BLaER1 (cell line): ENCODE measurements at regions not wholly inside any gene's neighbourhood (a gene's known extent, or its start where the extent isn't known, plus 50 kb on each side); places are given as distances from the start of the nearest gene placed in this dataset.

Source experiments
- H3K27ac ChIP-seq: shearing (Covaris generic); formaldehyde crosslinking; 2 replicates; pipeline ENCODE4 v1.8.1; 2022
- H3K27me3 ChIP-seq: shearing (Covaris generic); formaldehyde crosslinking; 2 replicates; pipeline ENCODE4 v1.8.1; 2022
- H3K36me3 ChIP-seq: shearing (Covaris generic); formaldehyde crosslinking; 2 replicates; pipeline ENCODE4 v1.8.1; 2022
- H3K4me1 ChIP-seq: shearing (Covaris generic); formaldehyde crosslinking; 2 replicates; pipeline ENCODE4 v1.8.1; 2022
- H3K4me2 ChIP-seq: shearing (Covaris generic); formaldehyde crosslinking; 2 replicates; pipeline ENCODE4 v1.8.1; 2022
- H3K4me3 ChIP-seq: shearing (Covaris generic); formaldehyde crosslinking; 2 replicates; pipeline ENCODE4 v1.8.1; 2022
- H3K9ac ChIP-seq: shearing (Covaris generic); formaldehyde crosslinking; 2 replicates; pipeline ENCODE4 v1.8.1; 2022
- H3K9me3 ChIP-seq: shearing (Covaris generic); formaldehyde crosslinking; 2 replicates; pipeline ENCODE4 v1.8.1; 2022
- H4K20me1 ChIP-seq: shearing (Covaris generic); formaldehyde crosslinking; 2 replicates; pipeline ENCODE4 v1.8.1; 2022
- Cebpa-rat ChIP-seq: shearing (Covaris generic); IDR thresholded peaks from 2 replicates; pipeline ENCODE4 v1.8.1; 2022

DNA sequence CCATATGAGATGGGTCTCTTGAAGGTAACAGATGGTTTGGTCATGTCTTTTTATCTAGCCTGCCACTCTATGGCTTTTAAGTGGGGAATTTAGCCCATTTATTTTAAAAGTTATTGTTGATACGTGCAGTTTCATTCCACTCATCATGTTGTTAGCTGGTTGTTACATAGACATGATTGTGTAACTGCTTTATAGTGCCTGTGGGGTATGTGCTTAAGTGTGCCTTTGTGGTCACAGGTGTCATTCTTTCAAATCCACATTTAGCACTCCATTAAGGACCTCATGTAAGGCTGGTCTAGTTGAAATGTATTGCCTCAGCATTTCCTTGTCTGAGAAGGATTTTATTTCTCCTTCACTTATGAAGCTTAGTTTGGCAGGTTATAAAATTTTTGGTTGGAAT lies 263.8 kb upstream of the LUZP2 start:
- no peak for TF ChIP-seq Cebpa-rat
- Histone ChIP-seq H3K27ac (no peak overlapping the region), H3K4me1 (no peaks in the 10 kb centered on the region), H3K4me2 (no peak overlapping the region), H4K20me1 (no peaks in the 10 kb centered on the region), H3K27me3 (no peaks in the 10 kb centered on the region), H3K36me3 (no peaks in the 10 kb centered on the region), H3K9ac (no peak overlapping the region), H3K4me3 (no peak overlapping the region), H3K9me3 (no peaks in the 10 kb centered on the region)

DNA sequence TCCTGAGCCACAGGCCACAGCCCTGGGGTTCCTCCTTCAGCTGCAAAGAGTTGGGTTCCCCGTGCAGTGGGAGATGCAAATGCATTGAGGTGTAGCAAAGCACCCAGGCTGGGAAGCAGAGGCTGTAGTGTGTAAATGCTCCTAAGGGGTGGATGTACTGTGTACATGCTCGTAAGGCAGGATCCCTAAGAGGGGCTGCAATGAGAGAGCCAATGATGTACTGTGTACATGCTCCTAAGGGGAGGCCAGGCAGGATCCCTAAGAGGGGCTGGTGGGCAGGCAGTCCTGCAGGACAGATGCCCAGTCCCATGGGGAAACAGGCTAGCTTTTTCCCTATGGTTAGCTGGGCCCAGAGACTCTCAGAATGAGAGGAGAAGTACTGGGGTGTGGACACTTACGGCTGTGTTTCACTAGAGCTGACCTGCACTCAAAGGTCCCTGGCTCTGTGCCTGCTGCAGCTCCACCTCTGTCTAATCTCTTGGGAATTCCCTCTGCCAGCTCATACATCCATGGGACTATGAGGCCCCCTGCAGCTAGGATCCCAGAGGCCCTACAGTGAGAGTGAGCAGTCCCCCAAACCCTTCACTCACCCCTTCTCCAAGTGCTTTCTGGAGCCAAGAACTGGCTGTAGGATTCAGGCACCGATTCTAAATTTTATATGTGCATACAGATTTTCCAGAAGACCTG lies 261.9 kb upstream of the LUZP2 start:
- Histone ChIP-seq H3K4me1 (no peaks in the 10 kb centered on the region), H3K4me3 (no peak overlapping the region), H4K20me1 (no peaks in the 10 kb centered on the region), H3K9ac (no peak overlapping the region), H3K4me2 (no peak overlapping the region), H3K9me3 (no peaks in the 10 kb centered on the region), H3K36me3 (no peaks in the 10 kb centered on the region), H3K27me3 (no peaks in the 10 kb centered on the region), H3K27ac (no peak overlapping the region)
- TF ChIP-seq Cebpa-rat: no peak

DNA sequence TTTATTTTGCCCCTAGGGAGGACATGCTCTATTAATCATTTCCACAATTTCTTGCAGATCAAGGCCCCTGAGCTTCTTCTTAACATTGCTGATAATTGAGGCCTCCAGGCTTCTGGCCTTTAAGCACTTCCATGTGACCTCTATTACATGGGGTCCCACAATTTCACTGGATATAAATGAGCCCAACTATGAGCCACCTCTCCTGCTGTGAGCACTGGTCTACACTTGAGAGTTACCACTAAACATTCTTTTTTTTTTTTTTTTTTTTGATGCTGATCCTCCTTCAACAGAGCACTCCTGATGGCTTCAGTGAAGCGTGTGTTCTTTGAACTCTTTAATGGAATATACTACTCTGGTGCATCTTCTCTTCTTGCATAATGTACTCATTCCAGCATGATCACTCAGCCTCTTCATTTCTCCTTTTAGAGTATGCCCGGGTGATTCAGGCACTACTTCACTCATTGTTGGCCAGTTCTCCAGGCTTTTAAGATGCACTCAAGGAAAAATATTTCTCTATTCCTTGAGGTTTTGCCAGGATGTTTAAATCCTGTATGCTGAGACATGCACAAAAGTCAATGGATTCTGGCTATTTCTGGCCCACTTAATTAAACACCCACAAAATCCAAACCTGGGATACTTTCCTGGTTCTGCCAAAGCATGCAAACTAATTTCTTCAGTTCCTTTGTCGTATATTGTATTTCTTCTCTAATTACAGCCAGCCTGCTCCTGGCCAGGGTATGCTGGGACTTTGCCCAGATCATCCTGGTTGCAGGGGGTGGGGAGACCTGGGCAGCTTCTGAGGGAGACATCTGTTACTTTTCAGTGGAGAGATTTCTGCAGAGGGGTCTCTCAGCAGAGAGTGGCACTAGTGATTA lies 257.8 kb upstream of the LUZP2 start:
- Histone ChIP-seq H3K27ac (no peak overlapping the region), H3K4me2 (no peak overlapping the region), H3K4me1 (no peaks in the 10 kb centered on the region), H3K9ac (no peak overlapping the region), H4K20me1 (no peaks in the 10 kb centered on the region), H3K9me3 (no peaks in the 10 kb centered on the region), H3K4me3 (no peak overlapping the region), H3K36me3 (no peaks in the 10 kb centered on the region), H3K27me3 (no peaks in the 10 kb centered on the region)
- TF ChIP-seq Cebpa-rat: no peak

DNA sequence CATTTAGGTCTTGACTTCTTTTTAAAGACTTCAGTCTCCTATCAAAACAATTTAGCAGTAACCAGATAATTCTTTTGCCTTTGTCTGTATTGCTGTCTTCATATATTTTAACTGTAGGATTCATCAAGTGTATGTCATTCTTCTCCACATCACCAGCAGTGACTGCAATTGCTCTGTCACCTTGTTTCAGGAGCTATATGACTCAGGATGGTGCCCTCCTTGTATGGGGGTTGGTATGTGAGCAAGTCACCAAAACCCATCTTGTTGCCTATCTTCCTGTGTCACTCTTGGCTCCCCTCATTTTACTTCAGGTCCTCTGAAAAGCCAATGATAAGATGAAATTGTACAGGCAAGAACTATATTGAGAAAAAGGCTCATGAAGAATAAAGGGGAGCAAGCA lies 256.9 kb upstream of the LUZP2 start:
- Histone ChIP-seq H3K9ac (no peak overlapping the region), H3K27ac (no peak overlapping the region), H3K4me3 (no peak overlapping the region), H3K27me3 (no peaks in the 10 kb centered on the region), H3K9me3 (no peaks in the 10 kb centered on the region), H3K4me2 (no peak overlapping the region), H4K20me1 (no peaks in the 10 kb centered on the region), H3K4me1 (no peaks in the 10 kb centered on the region), H3K36me3 (no peaks in the 10 kb centered on the region)
- no peak for TF ChIP-seq Cebpa-rat

DNA sequence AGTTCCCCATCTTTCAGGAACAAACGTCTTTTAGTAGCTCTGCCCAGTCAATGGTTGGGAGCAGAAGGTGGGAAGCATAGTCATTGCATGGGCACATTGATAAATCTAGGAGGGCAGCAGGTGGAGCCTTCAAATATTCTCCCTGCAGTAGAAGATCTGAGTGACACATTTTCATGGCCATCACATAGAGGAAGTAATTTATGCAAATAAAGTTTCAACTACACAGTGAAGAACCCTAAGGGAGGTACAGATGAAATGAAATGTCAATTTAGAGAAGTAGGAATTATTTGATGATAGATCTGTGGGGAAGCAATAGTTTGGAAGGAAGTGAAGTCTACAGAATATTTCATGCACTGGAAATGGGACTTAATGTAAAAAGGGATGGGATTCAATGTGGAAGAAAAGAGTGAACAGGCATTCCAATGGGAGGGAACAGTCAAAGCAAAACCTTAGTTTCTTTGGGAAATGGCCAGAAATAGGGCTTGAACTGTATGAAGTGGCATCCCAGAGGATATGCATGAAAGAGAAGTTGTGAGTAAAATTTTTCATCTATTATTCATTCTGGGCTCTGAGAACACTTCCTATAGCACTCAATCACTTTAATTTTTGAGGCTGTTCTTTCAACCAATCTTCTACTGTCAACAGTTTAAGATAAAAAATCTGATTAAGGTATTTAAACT lies 256.2 kb upstream of the LUZP2 start:
- no peak for TF ChIP-seq Cebpa-rat
- Histone ChIP-seq H4K20me1 (no peaks in the 10 kb centered on the region), H3K4me3 (no peak overlapping the region)

DNA sequence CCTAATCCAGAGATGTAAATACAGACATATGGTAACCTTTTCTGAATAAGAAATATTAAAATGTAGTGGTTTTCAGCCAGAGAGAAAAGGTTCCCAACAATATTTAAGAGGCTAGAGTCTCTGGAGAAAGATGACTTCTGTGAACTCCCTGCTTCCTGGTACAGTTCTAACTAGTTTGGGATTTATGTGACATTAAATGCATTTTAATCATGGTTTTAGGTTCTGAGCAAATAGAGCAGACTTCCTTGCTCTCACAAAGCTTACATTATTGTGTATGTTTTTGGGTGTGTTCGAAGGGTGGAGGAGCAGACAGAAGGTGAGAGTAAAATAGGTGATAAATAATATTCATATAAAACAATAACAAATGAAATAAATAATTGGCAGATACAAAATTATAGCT lies 250.1 kb upstream of the LUZP2 start:
- Histone ChIP-seq H3K27ac (no peak overlapping the region), H3K4me2 (no peak overlapping the region), H4K20me1 (no peaks in the 10 kb centered on the region), H3K36me3 (no peaks in the 10 kb centered on the region), H3K4me1 (no peaks in the 10 kb centered on the region), H3K9ac (no peak overlapping the region), H3K9me3 (no peaks in the 10 kb centered on the region), H3K4me3 (no peak overlapping the region), H3K27me3 (no peaks in the 10 kb centered on the region)
- TF ChIP-seq Cebpa-rat: no peak

More for the DNA sequence above, 256.2 kb upstream of the LUZP2 start:
- Histone ChIP-seq H3K4me1 (no peaks in the 10 kb centered on the region), H3K4me2 (no peak overlapping the region), H3K9me3 (no peaks in the 10 kb centered on the region), H3K36me3 (no peaks in the 10 kb centered on the region), H3K27ac (no peak overlapping the region), H3K9ac (no peak overlapping the region), H3K27me3 (no peaks in the 10 kb centered on the region)

DNA sequence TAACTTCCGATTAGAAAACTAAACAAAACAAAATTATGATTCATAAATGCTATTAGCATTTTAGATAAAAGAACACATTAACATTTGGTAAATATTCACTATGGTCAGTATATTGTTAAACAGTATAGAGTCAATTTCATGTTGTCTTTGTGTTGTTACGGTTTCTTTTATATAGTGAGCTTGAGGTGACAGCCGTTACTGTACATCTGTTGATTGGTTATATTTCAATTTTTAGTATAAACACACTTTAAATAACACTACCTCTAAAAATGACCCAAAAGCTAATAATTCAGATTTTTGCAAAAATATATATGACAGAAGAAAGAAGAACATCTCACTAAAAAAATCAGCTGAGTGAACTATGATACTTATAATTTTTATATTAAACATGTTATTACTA lies 249.0 kb upstream of the LUZP2 start:
- Histone ChIP-seq H3K4me3 (no peak overlapping the region), H3K4me2 (no peak overlapping the region), H4K20me1 (no peaks in the 10 kb centered on the region), H3K9me3 (no peaks in the 10 kb centered on the region), H3K36me3 (no peaks in the 10 kb centered on the region), H3K4me1 (no peaks in the 10 kb centered on the region), H3K9ac (no peak overlapping the region), H3K27me3 (no peaks in the 10 kb centered on the region), H3K27ac (no peak overlapping the region)
- TF ChIP-seq Cebpa-rat: no peak

DNA sequence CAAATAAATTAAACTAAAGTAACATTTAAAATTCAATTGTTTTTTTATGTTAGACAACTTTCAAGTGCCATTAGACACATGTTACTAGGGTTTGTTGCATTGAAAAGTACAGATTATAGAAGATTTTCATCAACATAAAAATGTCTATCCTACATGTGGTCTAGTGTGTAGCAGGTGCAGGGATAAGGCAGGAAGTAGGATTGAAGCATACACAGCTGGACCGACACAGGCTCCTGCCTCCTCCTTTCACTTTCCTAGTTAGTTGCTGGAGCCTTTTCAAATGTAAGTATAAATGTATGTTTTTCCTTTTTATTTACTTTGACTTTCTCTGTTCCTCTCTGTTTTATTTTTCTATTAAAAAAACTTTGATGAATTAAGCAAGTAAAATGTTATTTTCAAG lies 246.9 kb upstream of the LUZP2 start:
- Histone ChIP-seq H3K27me3 (no peaks in the 10 kb centered on the region), H3K27ac (no peak overlapping the region), H4K20me1 (no peaks in the 10 kb centered on the region), H3K4me3 (no peak overlapping the region), H3K36me3 (no peaks in the 10 kb centered on the region), H3K4me2 (no peak overlapping the region), H3K9ac (no peak overlapping the region), H3K9me3 (no peaks in the 10 kb centered on the region), H3K4me1 (no peaks in the 10 kb centered on the region)
- TF ChIP-seq Cebpa-rat: no peak

DNA sequence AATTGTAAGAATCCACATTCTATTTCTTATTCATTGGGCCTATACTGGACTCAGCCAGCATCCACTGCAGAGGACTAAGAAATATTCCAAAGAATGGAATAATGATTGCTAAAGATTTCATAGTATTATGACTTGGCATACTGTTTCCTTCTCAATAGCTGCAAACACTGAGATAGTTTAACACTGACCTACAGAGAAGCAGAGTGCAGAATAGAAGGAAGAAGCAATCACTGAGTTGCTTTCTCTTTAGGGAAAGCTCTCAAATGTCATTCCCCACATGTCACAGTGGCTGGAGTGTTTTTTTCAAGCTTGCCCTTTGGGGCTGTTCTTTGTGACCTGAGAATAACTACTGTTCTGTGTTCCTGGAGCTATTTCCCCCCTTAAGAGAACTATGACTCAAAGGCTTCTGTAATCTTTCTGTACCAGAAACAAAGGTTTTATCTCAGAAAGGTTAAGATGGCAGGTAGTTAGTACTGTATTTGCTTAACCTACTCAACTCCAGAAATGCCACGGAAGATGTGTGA lies 243.6 kb upstream of the LUZP2 start:
- H3K27me3 ChIP-seq: no peaks in the 10 kb centered on the region
- H3K9ac ChIP-seq: no peak overlapping the region
- no peaks in the 10 kb centered on the region for H4K20me1 ChIP-seq
- H3K27ac ChIP-seq: no peak overlapping the region
- TF ChIP-seq Cebpa-rat: no peak
- no peak overlapping the region for H3K4me3 ChIP-seq
- no peak overlapping the region for H3K4me2 ChIP-seq
- H3K4me1 ChIP-seq: no peaks in the 10 kb centered on the region
- H3K9me3 ChIP-seq: no peaks in the 10 kb centered on the region
- no peaks in the 10 kb centered on the region for H3K36me3 ChIP-seq

DNA sequence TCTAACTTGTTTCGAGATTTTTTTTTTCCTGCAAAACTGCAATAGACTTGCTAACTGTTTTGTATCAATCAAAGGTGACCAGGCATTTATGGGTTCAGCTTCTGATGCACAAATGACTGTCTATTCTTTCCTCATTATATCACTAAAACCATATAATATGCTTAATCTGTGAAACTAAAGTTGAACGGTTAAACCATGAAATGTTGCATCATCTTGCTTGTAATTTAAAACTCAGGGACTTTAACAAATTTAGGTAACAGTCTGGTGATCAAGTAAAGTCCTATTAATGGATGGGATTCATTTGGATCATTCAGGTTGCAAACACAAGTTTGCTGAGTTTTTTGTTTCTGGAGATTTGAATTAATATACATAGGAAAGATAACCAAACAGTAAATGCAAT lies 232.0 kb upstream of the LUZP2 start:
- Histone ChIP-seq H3K4me1 (no peaks in the 10 kb centered on the region), H3K9ac (no peak overlapping the region), H3K9me3 (no peaks in the 10 kb centered on the region), H4K20me1 (no peaks in the 10 kb centered on the region), H3K36me3 (no peaks in the 10 kb centered on the region), H3K27me3 (no peaks in the 10 kb centered on the region), H3K4me2 (no peak overlapping the region), H3K27ac (no peak overlapping the region), H3K4me3 (no peak overlapping the region)
- TF ChIP-seq Cebpa-rat: no peak
